SK-N-SH treated with all-trans-retinoic acid at 6 μM for 48 hours (cell line): ENCODE measurements at regions not wholly inside any gene's neighbourhood (a gene's known extent, or its start where the extent isn't known, plus 50 kb on each side); places are given as distances from the start of the nearest gene placed in this dataset.

Experiments
- ATAC-seq: fragments of 200-7000 bp; cut with Tn5 transposase; 3 replicates; pipeline ENCODE4 v1.9.1; 2020; ENCODE audit warnings: mild to moderate bottlenecking, moderate library complexity
- ARNTL ChIP-seq: fragments of 450-650 bp; formaldehyde crosslinking; IDR thresholded peaks from 2 replicates; pipeline ENCODE4 v1.5.0; 2020; ENCODE audit warnings: low read depth, mild to moderate bottlenecking, moderate library complexity, borderline replicate concordance
- BACH2 ChIP-seq: fragments of 250-450 bp; sonication (Bioruptor Pico); IDR thresholded peaks from 2 replicates; pipeline ENCODE4 v1.9.0; 2021; ENCODE audit warnings: mild to moderate bottlenecking, borderline replicate concordance
- CREB5 ChIP-seq: fragments of 250-450 bp; sonication (Bioruptor Pico); IDR thresholded peaks from 2 replicates; pipeline ENCODE4 v1.5.1; 2020; ENCODE audit warnings: low read depth, mild to moderate bottlenecking, moderate library complexity
- CSRNP3 ChIP-seq: fragments of 250-450 bp; sonication (Bioruptor Pico); IDR thresholded peaks from 2 replicates; pipeline ENCODE4 v1.5.1; 2021; ENCODE audit warnings: mild to moderate bottlenecking, moderate library complexity
- GLIS3 ChIP-seq: fragments of 250-450 bp; sonication (Bioruptor Pico); IDR thresholded peaks from 2 replicates; pipeline ENCODE4 v1.5.0; 2020; ENCODE audit warnings: mild to moderate bottlenecking, moderate library complexity
- ISL1 ChIP-seq: fragments of 250-450 bp; sonication (Bioruptor Pico); IDR thresholded peaks from 2 replicates; pipeline ENCODE4 v2.1.2; 2022; ENCODE audit warnings: mild to moderate bottlenecking, moderate library complexity
- OSR1 ChIP-seq: fragments of 250-450 bp; sonication (Bioruptor Pico); IDR thresholded peaks from 2 replicates; pipeline ENCODE4 v1.8.0; 2022; ENCODE audit warnings: moderate library complexity, mild to moderate bottlenecking, inconsistent platforms
- PATZ1 ChIP-seq: fragments of 250-450 bp; sonication (Bioruptor Pico); IDR thresholded peaks from 2 replicates; pipeline ENCODE4 v1.8.0; 2020; ENCODE audit warnings: mild to moderate bottlenecking, moderate library complexity, borderline replicate concordance
- PPARA ChIP-seq: fragments of 250-450 bp; sonication (Bioruptor Pico); IDR thresholded peaks from 2 replicates; pipeline ENCODE4 v1.5.0; 2020; ENCODE audit warnings: mild to moderate bottlenecking, borderline replicate concordance
- RARB ChIP-seq: fragments of 250-450 bp; sonication (Bioruptor Pico); IDR thresholded peaks from 2 replicates; pipeline ENCODE4 v1.8.0; 2021; ENCODE audit warnings: mild to moderate bottlenecking, moderate library complexity
- SNAI2 ChIP-seq: fragments of 250-450 bp; sonication (Bioruptor Pico); IDR thresholded peaks from 2 replicates; pipeline ENCODE4 v1.5.0; 2020; ENCODE audit warnings: mild to moderate bottlenecking, moderate library complexity
- TCF4 ChIP-seq: fragments of 250-450 bp; sonication (Bioruptor Pico); IDR thresholded peaks from 2 replicates; pipeline ENCODE4 v1.8.0; 2021; ENCODE audit warnings: mild to moderate bottlenecking, moderate library complexity, borderline replicate concordance
- TSHZ2 ChIP-seq: fragments of 250-450 bp; sonication (Bioruptor Pico); IDR thresholded peaks from 2 replicates; pipeline ENCODE4 v1.5.0; 2020; ENCODE audit warnings: mild to moderate bottlenecking, moderate library complexity
- ZC3H10 ChIP-seq: fragments of 250-450 bp; sonication (Bioruptor Pico); IDR thresholded peaks from 2 replicates; pipeline ENCODE4 v1.5.1; 2021; ENCODE audit warnings: mild to moderate bottlenecking, moderate library complexity
- ZFP30 ChIP-seq: fragments of 450-650 bp; formaldehyde crosslinking; IDR thresholded peaks from 2 replicates; pipeline ENCODE4 v1.5.0; 2022; ENCODE audit warnings: mild to moderate bottlenecking, moderate library complexity
- ZNF565 ChIP-seq: fragments of 450-650 bp; formaldehyde crosslinking; conservative IDR thresholded peaks from 2 replicates; pipeline ENCODE4 v1.5.0; 2020; ENCODE audit warnings: low read depth, mild to moderate bottlenecking, moderate library complexity
- ZNF70 ChIP-seq: fragments of 450-650 bp; formaldehyde crosslinking; IDR thresholded peaks from 2 replicates; pipeline ENCODE4 v1.5.0; 2020; ENCODE audit warnings: mild to moderate bottlenecking, moderate library complexity
- ZNF8 ChIP-seq: fragments of 450-650 bp; formaldehyde crosslinking; IDR thresholded peaks from 2 replicates; pipeline ENCODE4 v1.5.0; 2020; ENCODE audit warnings: mild to moderate bottlenecking, moderate library complexity
- TF ChIP-seq, protein P1 (sequence below): fragments of 250-450 bp; sonication (Bioruptor Pico); IDR thresholded peaks from 2 replicates; pipeline ENCODE4 v1.8.0; 2021; ENCODE audit warnings: low read depth, mild to moderate bottlenecking, moderate library complexity, borderline replicate concordance

GRCh38 chr6:104281370-104281769, 578.3 kb downstream of the HACE1 start:
- no peak for ATAC-seq
- no peak for TF ChIP-seq ZNF565 (CRISPR knock-in tag)
- TF ChIP-seq CREB5 (CRISPR knock-in tag) = no peak
- TF ChIP-seq ARNTL = no peak
- no peak for TF ChIP-seq PATZ1 (CRISPR knock-in tag)
- TF ChIP-seq ZFP30 (CRISPR knock-in tag) = no peak
- no peak for TF ChIP-seq ZNF70 (CRISPR knock-in tag)
- no peak for TF ChIP-seq TCF4 (CRISPR knock-in tag)
- TF ChIP-seq RARB (CRISPR knock-in tag) = no peak
- TF ChIP-seq GLIS3 = no peak
- no peak for TF ChIP-seq PPARA
- no peak for TF ChIP-seq ISL1
- TF ChIP-seq, all 23 proteins: peak for 0

DNA sequence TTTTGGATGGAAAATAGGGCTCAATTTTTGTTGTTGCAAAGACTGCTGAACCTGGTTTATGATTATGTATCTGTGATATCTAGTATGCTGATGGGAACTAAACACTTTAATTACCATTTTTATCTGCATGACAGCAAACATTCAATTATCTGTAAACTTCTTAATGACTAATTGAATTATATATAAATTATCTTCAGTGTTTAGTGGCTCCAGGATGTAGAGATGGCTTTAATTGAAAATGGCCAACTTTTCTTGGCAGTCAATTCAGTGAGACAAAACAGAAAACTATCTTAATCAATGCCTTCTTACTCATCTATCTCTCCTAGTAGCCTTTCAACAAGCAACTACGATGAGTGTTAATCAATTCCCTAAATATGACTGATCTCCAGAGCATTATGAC, 591.3 kb downstream of the HACE1 start:
- no peak for ATAC-seq
- TF ChIP-seq PATZ1 (CRISPR knock-in tag) = no peak
- no peak for TF ChIP-seq OSR1 (CRISPR knock-in tag)
- TF ChIP-seq ZC3H10 = no peak
- TF ChIP-seq TCF4 (CRISPR knock-in tag) = peak; percentile 52; the same call in 1 of the 2 replicates
- no peak for TF ChIP-seq CREB5 (CRISPR knock-in tag)
- peak; percentile 57 for TF ChIP-seq ISL1
- no peak for TF ChIP-seq ZFP30 (CRISPR knock-in tag)
- no peak for TF ChIP-seq BACH2 (CRISPR knock-in tag)
- no peak for TF ChIP-seq TSHZ2 (CRISPR knock-in tag)
- TF ChIP-seq, protein P1, sequence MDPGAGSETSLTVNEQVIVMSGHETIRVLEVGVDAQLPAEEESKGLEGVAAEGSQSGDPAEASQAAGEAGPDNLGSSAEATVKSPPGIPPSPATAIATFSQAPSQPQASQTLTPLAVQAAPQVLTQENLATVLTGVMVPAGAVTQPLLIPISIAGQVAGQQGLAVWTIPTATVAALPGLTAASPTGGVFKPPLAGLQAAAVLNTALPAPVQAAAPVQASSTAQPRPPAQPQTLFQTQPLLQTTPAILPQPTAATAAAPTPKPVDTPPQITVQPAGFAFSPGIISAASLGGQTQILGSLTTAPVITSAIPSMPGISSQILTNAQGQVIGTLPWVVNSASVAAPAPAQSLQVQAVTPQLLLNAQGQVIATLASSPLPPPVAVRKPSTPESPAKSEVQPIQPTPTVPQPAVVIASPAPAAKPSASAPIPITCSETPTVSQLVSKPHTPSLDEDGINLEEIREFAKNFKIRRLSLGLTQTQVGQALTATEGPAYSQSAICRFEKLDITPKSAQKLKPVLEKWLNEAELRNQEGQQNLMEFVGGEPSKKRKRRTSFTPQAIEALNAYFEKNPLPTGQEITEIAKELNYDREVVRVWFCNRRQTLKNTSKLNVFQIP (CRISPR knock-in tag) = no peak
- TF ChIP-seq CSRNP3 (CRISPR knock-in tag) = no peak
- no peak for TF ChIP-seq ZNF70 (CRISPR knock-in tag)
- TF ChIP-seq ZNF8 (CRISPR knock-in tag) = no peak
- TF ChIP-seq SNAI2 (CRISPR knock-in tag) = no peak
- no peak for TF ChIP-seq RARB (CRISPR knock-in tag)
- TF ChIP-seq PPARA = no peak
- TF ChIP-seq GLIS3 = no peak
